ENCODE measurements at regions not wholly inside any gene's neighbourhood (a gene's known extent, or its start where the extent isn't known, plus 50 kb on each side); places are given as distances from the start of the nearest gene placed in this dataset.

- no peak for DNase-seq (ENCODE audit: low read depth, low spot score)
Measured at GRCh38 chr3:159609625-159610024, 379.0 kb upstream of the IL12A start.

GRCh38 chr3:159616234-159616825 is 372.3 kb upstream of the IL12A start:
- peak; percentile 72 for DNase-seq (ENCODE audit: low read depth, low spot score)

DNA sequence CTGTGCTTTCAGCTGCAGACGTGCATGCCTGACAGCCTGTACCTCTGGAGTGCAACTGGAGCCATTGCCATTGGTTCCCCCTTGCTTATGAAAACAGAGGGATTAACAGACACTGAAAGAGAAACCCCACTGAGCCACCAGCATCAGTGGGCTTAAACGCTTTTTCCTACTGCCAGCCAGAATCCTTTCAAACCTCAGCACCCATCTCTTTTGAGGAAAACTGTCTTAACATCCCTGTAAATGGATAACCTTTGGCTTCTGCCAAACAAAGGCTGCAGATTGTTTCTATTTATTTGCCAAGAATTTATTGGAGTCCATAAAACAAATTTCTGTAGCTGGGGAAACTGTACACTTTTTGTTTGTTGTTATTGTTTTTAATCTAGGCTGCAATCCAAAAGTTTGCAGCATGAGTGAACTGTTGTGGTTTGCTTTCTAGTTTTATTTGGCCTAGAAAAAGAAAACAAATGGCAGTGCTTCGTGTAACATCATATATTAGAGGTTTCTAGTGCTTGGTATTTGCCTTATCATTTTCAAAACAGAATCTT is 369.2 kb upstream of the IL12A start:
- DNase-seq (ENCODE audit: low read depth, low spot score), result peak; percentile 77

GRCh38 chr3:159620281-159620680 is 368.4 kb upstream of the IL12A start:
- DNase-seq (ENCODE audit: low read depth, low spot score), result peak; percentile 14

GRCh38 chr3:159620873-159621272 is 367.8 kb upstream of the IL12A start:
- DNase-seq (ENCODE audit: low read depth, low spot score), result peak; percentile 60

GRCh38 chr3:159624616-159625015 is 364.0 kb upstream of the IL12A start:
- DNase-seq (ENCODE audit: low read depth, low spot score), result no peak

- DNase-seq (ENCODE audit: low read depth, low spot score), result no peak
Measured at GRCh38 chr3:159625594-159625993, 363.0 kb upstream of the IL12A start.

DNA sequence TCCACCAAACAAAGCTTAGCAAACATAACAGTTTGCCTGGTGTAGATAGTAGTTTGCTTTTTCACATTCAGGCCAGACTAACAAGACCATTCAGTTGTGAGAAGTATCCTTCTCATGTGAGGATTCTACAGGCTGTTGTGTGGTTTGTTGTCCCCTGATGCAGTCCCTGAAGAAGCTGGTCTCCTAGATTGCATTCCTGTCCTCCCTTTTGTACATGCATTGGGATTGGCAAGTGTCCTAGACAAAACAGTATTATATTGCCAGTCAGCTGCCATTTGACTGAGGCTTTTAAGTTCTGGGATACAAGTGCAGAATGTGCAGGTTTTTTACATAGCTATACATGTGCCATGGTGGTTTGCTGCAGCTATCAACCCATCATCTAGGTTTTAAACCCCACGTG is 362.0 kb upstream of the IL12A start:
- no peak for DNase-seq (ENCODE audit: low read depth, low spot score)

GRCh38 chr3:159627229-159627628 is 361.4 kb upstream of the IL12A start:
- no peak for DNase-seq (ENCODE audit: low read depth, low spot score)

- no peak for DNase-seq (ENCODE audit: low read depth, low spot score)
Measured at GRCh38 chr3:159627634-159628033, 361.0 kb upstream of the IL12A start.

- no peak for DNase-seq (ENCODE audit: low read depth, low spot score)
Measured at GRCh38 chr3:159629329-159630084, 359.1 kb upstream of the IL12A start.

DNA sequence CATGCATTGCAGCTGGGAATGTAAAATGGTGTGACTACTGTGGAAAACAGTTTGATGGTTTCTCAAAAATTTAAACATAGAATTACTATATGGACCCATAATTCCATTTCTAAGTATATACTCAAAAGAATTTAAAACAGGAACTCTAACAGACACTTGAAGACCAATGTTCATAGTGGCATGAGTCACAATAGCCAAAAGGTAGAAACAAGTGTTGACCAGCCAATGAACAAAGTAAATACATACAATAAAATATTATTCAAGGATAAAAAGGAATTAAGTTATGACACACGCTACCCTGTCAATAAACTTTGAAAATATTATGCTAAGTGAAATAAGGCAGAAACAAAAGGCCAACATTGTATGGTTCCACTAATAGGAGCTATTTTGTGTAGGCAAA is 357.4 kb upstream of the IL12A start:
- no peak for DNase-seq (ENCODE audit: low read depth, low spot score)

- no peak for DNase-seq (ENCODE audit: low read depth, low spot score)
Measured at GRCh38 chr3:159632128-159632527, 356.5 kb upstream of the IL12A start.

DNA sequence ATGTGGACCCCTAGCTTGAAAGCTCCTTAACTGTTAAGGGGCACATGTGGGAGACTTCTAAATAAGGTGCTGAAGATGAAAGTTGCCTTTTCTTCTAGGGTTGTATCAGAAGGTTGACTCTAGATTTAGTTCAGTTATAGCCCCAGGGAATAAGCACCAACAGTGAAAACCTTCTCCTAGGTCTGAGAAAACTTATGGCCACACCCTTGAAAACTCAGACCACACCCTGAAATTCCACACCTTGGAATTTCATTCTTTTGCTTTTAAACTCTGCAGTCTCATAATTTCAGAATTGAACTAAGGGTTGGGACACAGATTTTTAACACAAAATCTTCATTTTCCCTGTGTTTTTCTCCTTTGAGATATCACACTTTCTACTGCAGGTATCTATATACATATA is 355.8 kb upstream of the IL12A start:
- no peak for DNase-seq (ENCODE audit: low read depth, low spot score)

DNA sequence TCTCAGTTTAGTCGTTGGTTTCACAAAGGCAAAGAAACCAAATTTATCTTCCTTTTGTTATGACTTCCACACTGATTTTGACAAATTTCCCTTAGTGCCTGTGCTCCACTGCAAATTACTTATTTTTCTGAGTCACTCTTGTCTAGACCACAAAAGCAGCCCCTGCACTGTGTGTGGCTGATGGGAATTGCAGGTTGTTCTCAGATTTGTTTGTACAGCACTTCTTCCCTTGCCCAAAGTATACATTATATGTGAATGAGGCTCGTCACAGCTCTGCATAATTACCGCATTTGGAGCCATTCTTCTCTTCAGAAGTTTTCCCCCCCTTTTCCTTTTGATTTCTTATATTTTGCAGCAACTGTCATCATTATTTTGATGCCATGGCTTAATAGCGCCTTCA is 354.2 kb upstream of the IL12A start:
- peak; percentile 83 for DNase-seq (ENCODE audit: low read depth, low spot score)

GRCh38 chr3:159635047-159635641 is 353.5 kb upstream of the IL12A start:
- DNase-seq (ENCODE audit: low read depth, low spot score), result peak; percentile 44

DNA sequence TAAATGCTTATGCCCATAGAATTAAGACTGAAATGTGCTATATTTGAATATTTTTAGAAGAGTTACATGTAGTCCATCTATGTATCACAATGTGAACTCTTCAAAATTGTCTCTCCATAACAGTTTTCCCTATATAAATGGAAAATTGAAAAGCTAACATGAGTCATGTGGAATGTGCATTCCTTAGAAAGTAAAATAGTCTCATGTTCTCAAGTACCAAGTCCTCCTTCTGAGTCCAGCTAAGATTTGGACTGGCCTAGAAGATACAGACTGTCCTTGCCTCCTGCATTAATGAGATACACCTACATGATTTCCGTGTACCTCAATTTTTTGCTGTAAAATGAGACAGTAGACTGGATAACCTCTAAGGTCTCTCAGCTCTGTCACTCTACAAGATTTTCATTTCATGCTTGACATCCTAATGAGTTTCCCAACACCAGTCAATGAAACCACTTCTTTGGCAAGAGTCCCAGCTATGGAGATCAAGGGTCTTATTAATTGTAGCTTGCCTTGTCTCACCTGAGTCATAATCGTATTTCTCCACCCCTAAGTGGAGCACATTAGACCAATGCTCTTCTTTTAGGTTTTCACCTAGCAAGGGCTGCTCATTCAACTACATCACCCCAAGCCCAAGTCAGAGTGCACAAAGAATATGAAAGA is 350.6 kb upstream of the IL12A start:
- peak; percentile 65 for DNase-seq (ENCODE audit: low read depth, low spot score)

GRCh38 chr3:159640225-159640624 is 348.4 kb upstream of the IL12A start:
- no peak for DNase-seq (ENCODE audit: low read depth, low spot score)

GRCh38 chr3:159643406-159643805 is 345.2 kb upstream of the IL12A start:
- no peak for DNase-seq (ENCODE audit: low read depth, low spot score)

DNA sequence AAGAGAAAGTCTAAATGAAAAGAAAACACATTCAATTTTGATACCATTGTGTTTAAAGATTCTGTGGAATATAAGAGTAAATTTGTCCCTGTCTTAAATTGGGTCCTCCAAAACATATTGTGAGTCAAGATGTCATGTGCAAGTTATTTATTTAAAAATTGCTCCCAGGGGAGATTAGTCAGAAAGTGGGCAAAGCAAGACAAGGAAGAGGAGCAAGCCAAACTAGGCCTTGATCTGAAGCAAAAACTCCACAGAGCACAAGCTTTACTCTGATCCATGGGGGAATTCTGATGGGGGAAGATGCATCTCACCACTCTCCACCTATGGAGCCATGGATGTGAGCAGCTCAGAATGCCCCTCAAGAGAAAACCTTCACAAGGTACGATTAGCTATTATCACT is 342.8 kb upstream of the IL12A start:
- no peak for DNase-seq (ENCODE audit: low read depth, low spot score)

GRCh38 chr3:159649951-159650350 is 338.7 kb upstream of the IL12A start:
- no peak for DNase-seq (ENCODE audit: low read depth, low spot score)

- DNase-seq (ENCODE audit: low read depth, low spot score), result no peak
Measured at GRCh38 chr3:159650726-159651125, 337.9 kb upstream of the IL12A start.

Measured in astrocyte of the hippocampus (primary cell).